ENCODE measurements at regions not wholly inside any gene's neighbourhood (a gene's known extent, or its start where the extent isn't known, plus 50 kb on each side); places are given as distances from the start of the nearest gene placed in this dataset.

GRCh38 chr5:101664071-101664791 is 631.9 kb downstream of the SLCO4C1 start:
- Histone ChIP-seq H3K27ac (ENCODE audit: low read depth, low read length) (no peak overlapping the region), H2AK5ac (ENCODE audit: low read length) (no peak overlapping the region), H4K91ac (ENCODE audit: low read depth, low read length) (no peak overlapping the region), H3K79me1 (ENCODE audit: low read length) (no peaks in the 10 kb centered on the region), H3K27me3 (ENCODE audit: insufficient read depth, low read length) (no peaks in the 10 kb centered on the region), H3K79me2 (ENCODE audit: control insufficient read depth, insufficient read depth, low read length, poor library complexity) (no peaks in the 10 kb centered on the region), H2BK5ac (ENCODE audit: low read depth, low read length, poor library complexity) (no peak overlapping the region), H3K4me3 (ENCODE audit: low read depth, low read length) (no peak overlapping the region), H2BK120ac (ENCODE audit: insufficient read depth, low read length, poor library complexity) (no peak overlapping the region), H3K4ac (ENCODE audit: low read depth, low read length) (no peak overlapping the region), H3K4me2 (ENCODE audit: low read length) (no peak overlapping the region), H3K9me3 (ENCODE audit: insufficient read depth, low read depth, low read length) (no peaks in the 10 kb centered on the region), H3K4me1 (ENCODE audit: control insufficient read depth in 1 of 2, insufficient read depth in 2 of 2, low read length in 2 of 2) (no peaks in the 10 kb centered on the region), H4K8ac (ENCODE audit: low read depth, low read length) (no peak overlapping the region), H3K18ac (ENCODE audit: low read length) (no peak overlapping the region), H3K36me3 (ENCODE audit: control insufficient read depth in 1 of 2, insufficient read depth in 2 of 2, low read length in 2 of 2) (no peaks in the 10 kb centered on the region), H3K14ac (ENCODE audit: low read length) (no peak overlapping the region), H2AFZ (ENCODE audit: insufficient read depth, low read length, poor library complexity) (no peak overlapping the region), H3K23ac (ENCODE audit: low read length) (no peak overlapping the region), H2BK12ac (ENCODE audit: low read length) (no peak overlapping the region), H3K9ac (ENCODE audit: low read length) (no peak overlapping the region), H4K12ac (ENCODE audit: low read depth, low read length) (no peak overlapping the region)
- no peak for DNase-seq
- WGBS (ENCODE audit: extremely low coverage, insufficient coverage, insufficient read length): no CpG with 5 or more reads among the region's 9 CpGs

GRCh38 chr5:101663543-101663942 is 632.5 kb downstream of the SLCO4C1 start:
- Histone ChIP-seq H4K12ac (ENCODE audit: low read depth, low read length) (no peak overlapping the region), H2BK5ac (ENCODE audit: low read depth, low read length, poor library complexity) (no peak overlapping the region), H3K9ac (ENCODE audit: low read length) (no peak overlapping the region), H3K27me3 (ENCODE audit: insufficient read depth, low read length) (no peaks in the 10 kb centered on the region), H2BK120ac (ENCODE audit: insufficient read depth, low read length, poor library complexity) (no peak overlapping the region), H3K9me3 (ENCODE audit: insufficient read depth, low read depth, low read length) (no peaks in the 10 kb centered on the region), H3K14ac (ENCODE audit: low read length) (no peak overlapping the region), H3K27ac (ENCODE audit: low read depth, low read length) (no peak overlapping the region), H3K4me1 (ENCODE audit: control insufficient read depth in 1 of 2, insufficient read depth in 2 of 2, low read length in 2 of 2) (peaks cover 0 to 3% of the 10 kb centered on the region in 2 experiments), H3K23ac (ENCODE audit: low read length) (no peak overlapping the region), H4K8ac (ENCODE audit: low read depth, low read length) (no peak overlapping the region), H2BK12ac (ENCODE audit: low read length) (no peak overlapping the region), H3K79me2 (ENCODE audit: control insufficient read depth, insufficient read depth, low read length, poor library complexity) (no peaks in the 10 kb centered on the region), H3K4me2 (ENCODE audit: low read length) (no peak overlapping the region), H4K91ac (ENCODE audit: low read depth, low read length) (no peak overlapping the region), H3K4me3 (ENCODE audit: low read depth, low read length) (no peak overlapping the region), H3K79me1 (ENCODE audit: low read length) (no peaks in the 10 kb centered on the region), H2AFZ (ENCODE audit: insufficient read depth, low read length, poor library complexity) (no peak overlapping the region), H3K18ac (ENCODE audit: low read length) (no peak overlapping the region), H2AK5ac (ENCODE audit: low read length) (no peak overlapping the region), H3K4ac (ENCODE audit: low read depth, low read length) (no peak overlapping the region), H3K36me3 (ENCODE audit: control insufficient read depth in 1 of 2, insufficient read depth in 2 of 2, low read length in 2 of 2) (no peaks in the 10 kb centered on the region)
- WGBS (ENCODE audit: extremely low coverage, insufficient coverage, insufficient read length): no CpG with 5 or more reads among the region's 2 CpGs
- no peak for DNase-seq

- Histone ChIP-seq H4K91ac (ENCODE audit: low read depth, low read length) (no peak overlapping the region), H3K27ac (ENCODE audit: low read depth, low read length) (no peak overlapping the region), H3K23ac (ENCODE audit: low read length) (no peak overlapping the region), H3K4me2 (ENCODE audit: low read length) (no peak overlapping the region), H3K79me2 (ENCODE audit: control insufficient read depth, insufficient read depth, low read length, poor library complexity) (no peaks in the 10 kb centered on the region), H3K18ac (ENCODE audit: low read length) (no peak overlapping the region), H3K4me3 (ENCODE audit: low read depth, low read length) (no peak overlapping the region), H2BK120ac (ENCODE audit: insufficient read depth, low read length, poor library complexity) (no peak overlapping the region), H3K36me3 (ENCODE audit: control insufficient read depth in 1 of 2, insufficient read depth in 2 of 2, low read length in 2 of 2) (no peaks in the 10 kb centered on the region), H3K9me3 (ENCODE audit: insufficient read depth, low read depth, low read length) (no peaks in the 10 kb centered on the region), H3K27me3 (ENCODE audit: insufficient read depth, low read length) (no peaks in the 10 kb centered on the region), H4K12ac (ENCODE audit: low read depth, low read length) (no peak overlapping the region), H3K79me1 (ENCODE audit: low read length) (no peaks in the 10 kb centered on the region), H2BK12ac (ENCODE audit: low read length) (no peak overlapping the region), H2BK5ac (ENCODE audit: low read depth, low read length, poor library complexity) (no peak overlapping the region), H4K8ac (ENCODE audit: low read depth, low read length) (no peak overlapping the region), H3K9ac (ENCODE audit: low read length) (no peak overlapping the region), H2AK5ac (ENCODE audit: low read length) (no peak overlapping the region), H2AFZ (ENCODE audit: insufficient read depth, low read length, poor library complexity) (no peak overlapping the region), H3K14ac (ENCODE audit: low read length) (no peak overlapping the region), H3K4me1 (ENCODE audit: control insufficient read depth in 1 of 2, insufficient read depth in 2 of 2, low read length in 2 of 2) (peaks cover 0 to 3% of the 10 kb centered on the region in 2 experiments), H3K4ac (ENCODE audit: low read depth, low read length) (no peak overlapping the region)
- DNase-seq: no peak
Observed at GRCh38 chr5:101662263-101662662, 633.8 kb downstream of the SLCO4C1 start.

- H4K12ac ChIP-seq (ENCODE audit: low read depth, low read length): no peak overlapping the region
- no peaks in the 10 kb centered on the region for H3K36me3 ChIP-seq (ENCODE audit: control insufficient read depth in 1 of 2, insufficient read depth in 2 of 2, low read length in 2 of 2)
- H3K14ac ChIP-seq (ENCODE audit: low read length): no peak overlapping the region
- no peak overlapping the region for H3K4ac ChIP-seq (ENCODE audit: low read depth, low read length)
- H3K18ac ChIP-seq (ENCODE audit: low read length): no peak overlapping the region
- H3K79me1 ChIP-seq (ENCODE audit: low read length): no peaks in the 10 kb centered on the region
- H4K91ac ChIP-seq (ENCODE audit: low read depth, low read length): no peak overlapping the region
- DNase-seq: no peak
- no peak overlapping the region for H3K4me3 ChIP-seq (ENCODE audit: low read depth, low read length)
- no peaks in the 10 kb centered on the region for H3K79me2 ChIP-seq (ENCODE audit: control insufficient read depth, insufficient read depth, low read length, poor library complexity)
- no peaks in the 10 kb centered on the region for H3K9me3 ChIP-seq (ENCODE audit: insufficient read depth, low read depth, low read length)
- no peak overlapping the region for H2BK12ac ChIP-seq (ENCODE audit: low read length)
- H4K8ac ChIP-seq (ENCODE audit: low read depth, low read length): no peak overlapping the region
- no peak overlapping the region for H3K4me2 ChIP-seq (ENCODE audit: low read length)
- no CpG with 5 or more reads among the region's 7 CpGs for WGBS (ENCODE audit: extremely low coverage, insufficient coverage, insufficient read length)
- no peak overlapping the region for H2BK5ac ChIP-seq (ENCODE audit: low read depth, low read length, poor library complexity)
- H2BK120ac ChIP-seq (ENCODE audit: insufficient read depth, low read length, poor library complexity): no peak overlapping the region
- no peak overlapping the region for H2AFZ ChIP-seq (ENCODE audit: insufficient read depth, low read length, poor library complexity)
- no peaks in the 10 kb centered on the region for H3K27me3 ChIP-seq (ENCODE audit: insufficient read depth, low read length)
- peaks cover 0 to 3% of the 10 kb centered on the region in 2 experiments for H3K4me1 ChIP-seq (ENCODE audit: control insufficient read depth in 1 of 2, insufficient read depth in 2 of 2, low read length in 2 of 2)
- no peak overlapping the region for H3K9ac ChIP-seq (ENCODE audit: low read length)
- H2AK5ac ChIP-seq (ENCODE audit: low read length): no peak overlapping the region
- H3K23ac ChIP-seq (ENCODE audit: low read length): no peak overlapping the region
- H3K27ac ChIP-seq (ENCODE audit: low read depth, low read length): no peak overlapping the region
Observed at GRCh38 chr5:101658433-101658832, 637.7 kb downstream of the SLCO4C1 start.

Data from trophoblast cell (in vitro differentiated cells and primary cell).